A673 (cell line): ENCODE measurements at regions not wholly inside any gene's neighbourhood (a gene's known extent, or its start where the extent isn't known, plus 50 kb on each side); places are given as distances from the start of the nearest gene placed in this dataset.

Source experiments
- BruUV-seq: library from RNA; stranded (reverse); fragments of 400-500 nt; replicated peaks from 2 replicates; lab custom pipeline; 2021; lab: Mats Ljungman, UMichigan
- CTCF ChIA-PET: fragments of 300-600 bp; sonication (Branson Sonifier 250); formaldehyde crosslinking; loops from one replicate; lab custom pipeline; 2022; ENCODE audit warnings: antibody characterized with exemption; lab: Charles Lee
- POLR2A ChIA-PET: fragments of 300-600 bp; sonication (Branson Sonifier 250); formaldehyde crosslinking; loops from one replicate; lab custom pipeline; 2022; ENCODE audit warnings: antibody characterized with exemption; ENCODE audit not compliant: low non-redundant PET; lab: Charles Lee
- DNase-seq: peaks from one replicate; pipeline ENCODE4 v3.0.0-alpha.2; 2015; ENCODE audit warnings: low spot score
- H3K27ac ChIP-seq: fragments of 200-600 bp; sonication (generic); 2 replicates; pipeline ENCODE4 v1.5.1; 2016; ENCODE audit warnings: mixed run types, low read depth, mild to moderate bottlenecking, mixed read lengths, antibody characterized with exemption, low read length; ENCODE audit not compliant: poor library complexity, severe bottlenecking
- H3K27me3 ChIP-seq: fragments of 200-600 bp; sonication (generic); replicated peaks from 2 replicates; pipeline ENCODE4 v1.6.1; 2017; ENCODE audit warnings: mixed run types, low read depth, mild to moderate bottlenecking, mixed read lengths, antibody characterized with exemption, low read length; ENCODE audit not compliant: insufficient read depth, poor library complexity
- H3K36me3 ChIP-seq: fragments of 200-600 bp; sonication (generic); 2 replicates; pipeline ENCODE4 v1.6.1; 2016; ENCODE audit warnings: mixed run types, mild to moderate bottlenecking, mixed read lengths, antibody characterized with exemption, low read length; ENCODE audit not compliant: insufficient read depth, poor library complexity, severe bottlenecking
- H3K4me1 ChIP-seq: fragments of 200-600 bp; sonication (generic); 2 replicates; pipeline ENCODE4 v1.6.1; 2017; ENCODE audit warnings: mixed run types, mild to moderate bottlenecking, mixed read lengths, antibody characterized with exemption, low read length; ENCODE audit not compliant: insufficient read depth, poor library complexity, severe bottlenecking
- H3K4me3 ChIP-seq: fragments of 200-600 bp; sonication (generic); 2 replicates; pipeline ENCODE4 v1.5.1; 2016; ENCODE audit warnings: low read depth, mixed run types, mild to moderate bottlenecking, mixed read lengths, low read length; ENCODE audit not compliant: poor library complexity, severe bottlenecking
- H3K9me3 ChIP-seq: fragments of 200-600 bp; sonication (generic); 2 replicates; pipeline ENCODE4 v1.6.1; 2016; ENCODE audit warnings: mixed run types, low read depth, mild to moderate bottlenecking, mixed read lengths, antibody characterized with exemption, low read length; ENCODE audit not compliant: poor library complexity, severe bottlenecking
- EZH2 ChIP-seq: fragments of 200-600 bp; sonication (generic); IDR thresholded peaks from 2 replicates; pipeline ENCODE4 v1.6.1; 2017; ENCODE audit warnings: borderline replicate concordance, low read depth, mild to moderate bottlenecking, mixed read lengths, antibody characterized with exemption, low read length; ENCODE audit not compliant: poor library complexity, severe bottlenecking
- intact Hi-C: fragments of 100-400 bp; cut with micrococcal nuclease; formaldehyde crosslinking; loops from one replicate; pipeline ENCODE4 v1.10.0; 2022; ENCODE audit not compliant: unreplicated experiment
- TF ChIP-seq, protein P1 (sequence below): fragments of 300-800, 200-600 bp; sonication (generic); conservative IDR thresholded peaks from 2 replicates; pipeline ENCODE4 v1.5.1; 2017; ENCODE audit warnings: low read depth, mild to moderate bottlenecking, antibody characterized with exemption, low read length, moderate library complexity, mixed read lengths

DNA sequence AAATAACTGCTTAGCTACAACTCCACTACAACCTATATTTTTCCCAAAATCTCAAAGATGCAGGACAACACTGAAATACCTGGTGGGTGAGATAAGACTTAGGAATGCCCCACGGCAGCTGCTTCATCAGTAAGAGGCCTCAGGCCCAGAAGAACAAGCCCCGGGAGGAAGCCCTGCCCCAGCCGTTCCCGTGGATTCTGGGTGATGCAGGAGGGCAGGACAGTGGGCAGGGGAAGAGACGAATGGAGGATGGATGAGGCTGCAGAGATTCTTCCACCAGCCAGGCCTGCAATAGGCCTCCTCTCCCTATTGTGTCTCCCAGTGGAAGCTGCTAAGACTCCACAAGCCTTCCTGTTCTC, 197.9 kb upstream of the HDAC4 start:
- ChIA-PET POLR2A (no interaction called here), CTCF (no interaction called here)

DNA sequence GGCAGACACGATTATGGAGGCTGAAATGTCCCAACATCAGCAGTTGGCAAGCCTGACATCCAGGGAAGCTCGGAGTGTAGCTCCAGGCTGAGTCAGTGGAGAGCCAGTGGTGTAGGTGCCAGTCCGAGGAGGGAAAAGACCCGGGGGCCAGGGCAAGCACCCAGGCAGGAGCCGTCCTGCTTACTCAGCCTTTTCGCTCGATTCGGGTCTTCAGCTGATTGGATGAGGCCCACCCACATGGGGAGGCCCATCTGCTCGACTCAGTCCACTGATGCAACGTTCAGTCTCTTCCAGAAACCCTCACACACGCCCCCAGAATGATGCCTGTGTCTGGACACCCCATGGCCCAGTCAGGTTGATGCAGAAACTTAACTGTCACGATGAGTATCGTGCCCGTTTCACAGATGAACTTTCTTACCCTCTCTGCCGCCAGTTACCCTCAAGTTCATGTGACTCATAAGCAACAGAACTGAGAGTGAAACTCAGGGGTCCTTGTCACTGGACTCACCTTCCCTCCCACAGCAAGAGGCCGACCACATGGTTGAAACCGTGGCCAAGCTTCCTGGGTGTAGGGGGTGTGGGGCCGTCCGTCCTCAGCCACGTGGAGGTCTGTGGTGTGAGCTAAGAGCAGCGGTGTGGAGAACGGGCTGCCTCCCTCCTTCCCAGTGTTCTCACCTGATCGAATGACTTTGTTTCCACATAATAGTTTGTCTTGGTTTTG, 197.4 kb upstream of the HDAC4 start:
- CTCF ChIA-PET, result no interaction called here
- intact Hi-C loops, result no loop called here
- POLR2A ChIA-PET, result no interaction called here

More for the DNA sequence above, 197.9 kb upstream of the HDAC4 start:
- Histone ChIP-seq H3K4me1 (no peaks in the 10 kb centered on the region), H3K4me3 (no peak overlapping the region), H3K9me3 (no peaks in the 10 kb centered on the region), H3K36me3 (no peaks in the 10 kb centered on the region), H3K27me3 (no peaks in the 10 kb centered on the region), H3K27ac (no peak overlapping the region)
- no TSS peak for BruUV-seq
- intact Hi-C loops, result no loop called here
- DNase-seq, result no peak
- TF ChIP-seq EZH2, result no peak
- TF ChIP-seq, protein P1, sequence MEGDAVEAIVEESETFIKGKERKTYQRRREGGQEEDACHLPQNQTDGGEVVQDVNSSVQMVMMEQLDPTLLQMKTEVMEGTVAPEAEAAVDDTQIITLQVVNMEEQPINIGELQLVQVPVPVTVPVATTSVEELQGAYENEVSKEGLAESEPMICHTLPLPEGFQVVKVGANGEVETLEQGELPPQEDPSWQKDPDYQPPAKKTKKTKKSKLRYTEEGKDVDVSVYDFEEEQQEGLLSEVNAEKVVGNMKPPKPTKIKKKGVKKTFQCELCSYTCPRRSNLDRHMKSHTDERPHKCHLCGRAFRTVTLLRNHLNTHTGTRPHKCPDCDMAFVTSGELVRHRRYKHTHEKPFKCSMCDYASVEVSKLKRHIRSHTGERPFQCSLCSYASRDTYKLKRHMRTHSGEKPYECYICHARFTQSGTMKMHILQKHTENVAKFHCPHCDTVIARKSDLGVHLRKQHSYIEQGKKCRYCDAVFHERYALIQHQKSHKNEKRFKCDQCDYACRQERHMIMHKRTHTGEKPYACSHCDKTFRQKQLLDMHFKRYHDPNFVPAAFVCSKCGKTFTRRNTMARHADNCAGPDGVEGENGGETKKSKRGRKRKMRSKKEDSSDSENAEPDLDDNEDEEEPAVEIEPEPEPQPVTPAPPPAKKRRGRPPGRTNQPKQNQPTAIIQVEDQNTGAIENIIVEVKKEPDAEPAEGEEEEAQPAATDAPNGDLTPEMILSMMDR, result no peak

DNA sequence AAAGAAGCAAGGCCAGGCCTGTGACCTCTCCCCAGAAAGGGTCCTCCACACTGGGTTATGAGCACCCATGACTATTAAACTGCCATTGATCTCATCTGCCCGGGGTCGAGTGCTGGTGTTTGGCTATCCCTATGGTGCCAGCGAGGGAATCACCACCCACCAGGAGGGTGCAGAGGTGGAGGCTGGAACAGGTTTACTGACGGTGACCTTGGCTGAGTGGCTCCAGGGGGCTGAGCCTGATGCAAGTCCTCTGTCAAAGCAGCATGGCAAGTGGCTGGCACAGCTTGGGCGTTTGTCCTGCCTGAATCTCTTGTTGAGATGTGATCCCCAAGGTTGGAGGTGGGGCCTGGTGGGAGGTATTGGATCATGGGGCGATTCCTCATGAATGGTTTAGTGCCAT, 196.4 kb upstream of the HDAC4 start:
- TF ChIP-seq EZH2, result no peak
- TF ChIP-seq, protein P1, result no peak

More for the DNA sequence above, 197.4 kb upstream of the HDAC4 start:
- Histone ChIP-seq H3K4me3 (no peak overlapping the region), H3K4me1 (no peaks in the 10 kb centered on the region), H3K36me3 (no peaks in the 10 kb centered on the region), H3K9me3 (no peaks in the 10 kb centered on the region), H3K27me3 (no peaks in the 10 kb centered on the region), H3K27ac (no peak overlapping the region)
- BruUV-seq, result no TSS peak
- DNase-seq, result no peak
- TF ChIP-seq EZH2, result no peak
- TF ChIP-seq, protein P1, result no peak

More for the DNA sequence above, 196.4 kb upstream of the HDAC4 start:
- no peaks in the 10 kb centered on the region for H3K4me1 ChIP-seq
- H3K27ac ChIP-seq, result no peak overlapping the region
- CTCF ChIA-PET, result no interaction called here
- H3K4me3 ChIP-seq, result no peak overlapping the region
- BruUV-seq, result no TSS peak
- POLR2A ChIA-PET, result no interaction called here
- H3K27me3 ChIP-seq, result no peaks in the 10 kb centered on the region
- no peak for DNase-seq
- H3K9me3 ChIP-seq, result no peaks in the 10 kb centered on the region
- intact Hi-C loops, result no loop called here
- H3K36me3 ChIP-seq, result no peaks in the 10 kb centered on the region
